ENCODE measurements at regions not wholly inside any gene's neighbourhood (a gene's known extent, or its start where the extent isn't known, plus 50 kb on each side); places are given as distances from the start of the nearest gene placed in this dataset.

- Mint-ChIP-seq H3K27ac (ENCODE audit: low read depth, unreplicated experiment) (no peak overlapping the region), H3K36me3 (ENCODE audit: insufficient read depth, unreplicated experiment) (peaks cover 19% of the 10 kb centered on the region), H3K4me1 (ENCODE audit: insufficient read depth, unreplicated experiment) (peaks cover 22% of the 10 kb centered on the region), H3K9me3 (ENCODE audit: unreplicated experiment) (no peaks in the 10 kb centered on the region), H3K27me3 (ENCODE audit: insufficient read depth, unreplicated experiment) (no peaks in the 10 kb centered on the region), H3K4me3 (ENCODE audit: unreplicated experiment) (no peak overlapping the region)
- no peak for DNase-seq (ENCODE audit: unreplicated experiment)
- CTCF ChIA-PET, result interaction anchor here (0.7 kb wide), 1 partner anchor 17 kb away, joined by 3 read pairs; no protein-coding TSS in a partner anchor
- POLR2A ChIA-PET, result interaction anchor here (0.6 to 1.8 kb wide), 3 partner anchors 9 to 15 kb away, joined by 3 read pairs; no protein-coding TSS in a partner anchor
- intact Hi-C loops (cut with micrococcal nuclease), result no loop called here
- no peak for TF ChIP-seq CTCF (IDR thresholded peaks at IDR 0.05; ENCODE audit: unreplicated experiment)
- BruUV-seq (replicated peaks), result no TSS peak
Measured at GRCh38 chr17:31588034-31588433, 196.6 kb downstream of the RAB11FIP4 start.
